Adrenal gland (tissue), 9 donors: ENCODE measurements at regions not wholly inside any gene's neighbourhood (a gene's known extent, or its start where the extent isn't known, plus 50 kb on each side); places are given as distances from the start of the nearest gene placed in this dataset.

Source experiments
- DNase-seq, 7 donors: peaks; one replicate each; pipeline ENCODE4 v3.0.0-alpha.2; 2019 to 2020
- H3K27ac ChIP-seq, 5 donors: fragments of 200-600 bp; sonication (generic) in 4 of 5; 1 replicate in 3 of 5; 2 replicates in 2 of 5; pipeline versions ENCODE4 v1.5.1 to v1.8.0; 2016 to 2020; ENCODE audit warnings: mild to moderate bottlenecking in 1 of 5
- H3K27me3 ChIP-seq: fragments of 200-600 bp; 2 replicates; pipeline ENCODE4 v1.8.0; 2021
- H3K36me3 ChIP-seq, 2 donors: fragments of 200-600 bp; replicated peaks in 1 of 2; 1 replicate in 1 of 2; 2 replicates in 1 of 2; pipeline versions ENCODE4 v1.5.1 to v1.8.0; 2018 to 2022
- H3K4me1 ChIP-seq, 2 donors: fragments of 200-600 bp; replicated peaks in 1 of 2; 1 replicate in 1 of 2; 2 replicates in 1 of 2; pipeline versions ENCODE4 v1.5.1 to v1.8.0; 2018 to 2021
- H3K4me3 ChIP-seq, 4 donors: fragments of 200-600 bp; sonication (generic) in 3 of 4; one replicate each; pipeline ENCODE4 v1.5.1; 2016 to 2018
- H3K9me3 ChIP-seq, 3 donors: fragments of 200-600 bp; sonication (generic) in 1 of 3; replicated peaks in 1 of 3; 1 replicate in 2 of 3; 2 replicates in 1 of 3; pipeline versions ENCODE4 v1.5.1 to v1.8.0; 2016 to 2021
- CTCF ChIP-seq, 6 experiments: fragments of 450-650 bp in 4 of 6; fragments of 200-600 bp in 2 of 6; sonication (generic) in 1 of 6; IDR thresholded peaks; 1 replicate in 5 of 6; 2 replicates in 1 of 6; pipeline versions ENCODE4 v1.5.1 to v1.8.0; 2016 to 2021; ENCODE audit warnings: antibody characterized with exemption in 6 of 6, mild to moderate bottlenecking in 2 of 6, moderate library complexity in 1 of 6
- POLR2A ChIP-seq, 2 donors: fragments of 450-650 bp; IDR thresholded peaks; one replicate each; pipeline ENCODE4 v1.6.1; 2017; ENCODE audit warnings: antibody characterized with exemption in 2 of 2, mild to moderate bottlenecking in 2 of 2, moderate library complexity in 1 of 2
- WGBS, 4 donors: extraction: QIAGEN DNeasy Blood & Tissue Kit in 2 of 4; methylation state at CpG; one replicate each; pipeline versions ENCODE4 v1.1.5 to v1.1.7; 2013 to 2017; 5-methylcytosine and 5-hydroxymethylcytosine counted together
- intact Hi-C, 2 donors: fragments of 100-400 bp; cut with DNase I; formaldehyde crosslinking; loops; one replicate each; pipeline versions ENCODE4 v1.14.1 to v1.15.0; 2022 to 2023
- donor health status: healthy with polysubstance abuse.
- donor health status: Bipolar disorder and iron deficiency.
- donor health status: DM: yes; HTN: yes; CAD: no.
- donor health status: DM: no; HTN: no; CAD: no.
- donor health status: DM: no; HTN: no; CAD: no.

- TF ChIP-seq CTCF (IDR thresholded peaks at IDR 0.05) (no peak), POLR2A (IDR thresholded peaks at IDR 0.05) (no peak)
- peaks cover 7% of the 10 kb centered on the region for H3K27me3 ChIP-seq
- DNase-seq, result no peak
Observed at GRCh38 chr11:119860561-119861094, 131.6 kb upstream of the NECTIN1 start.

GRCh38 chr11:119859684-119860083 is 130.7 kb upstream of the NECTIN1 start:
- H3K36me3 ChIP-seq, result no peaks in the 10 kb centered on the region
- no peak overlapping the region for H3K4me3 ChIP-seq
- 69 to 81% (median 74%) methylated on average over 2 to 4 of the region's 4 CpGs for WGBS, 4 donors
- intact Hi-C loops, result no loop called here
- TF ChIP-seq CTCF (IDR thresholded peaks at IDR 0.05), result no peak
- TF ChIP-seq POLR2A (IDR thresholded peaks at IDR 0.05), result no peak
- no peaks in the 10 kb centered on the region for H3K4me1 ChIP-seq
- no peaks in the 10 kb centered on the region for H3K9me3 ChIP-seq
- H3K27me3 ChIP-seq, result peaks cover 7% of the 10 kb centered on the region
- DNase-seq, result no peak
- H3K27ac ChIP-seq, result no peak overlapping the region

More at GRCh38 chr11:119860561-119861094, 131.6 kb upstream of the NECTIN1 start:
- Histone ChIP-seq H3K4me1 (no peaks in the 10 kb centered on the region), H3K9me3 (no peaks in the 10 kb centered on the region), H3K27ac (no peak overlapping the region), H3K36me3 (no peaks in the 10 kb centered on the region), H3K4me3 (no peak overlapping the region)
- WGBS, 4 donors, result 70 to 78% (median 74%) methylated on average over 5 of the region's 5 CpGs
- intact Hi-C loops, result no loop called here

- no peaks in the 10 kb centered on the region for H3K9me3 ChIP-seq
- TF ChIP-seq POLR2A (IDR thresholded peaks at IDR 0.05), result no peak
- no peak for TF ChIP-seq CTCF (IDR thresholded peaks at IDR 0.05)
- WGBS, 4 donors, result 59 to 69% (median 66%) methylated on average over 12 of the region's 12 CpGs
- H3K4me1 ChIP-seq, result no peaks in the 10 kb centered on the region
- H3K4me3 ChIP-seq, result no peak overlapping the region
- H3K36me3 ChIP-seq, result no peaks in the 10 kb centered on the region
- intact Hi-C loops, result no loop called here
- peaks cover 7% of the 10 kb centered on the region for H3K27me3 ChIP-seq
- no peak for DNase-seq
- no peak overlapping the region for H3K27ac ChIP-seq
Observed at GRCh38 chr11:119858288-119858687, 129.3 kb upstream of the NECTIN1 start.

- DNase-seq, result peak in 1 of 7 donors; percentile 74
- Histone ChIP-seq H3K9me3 (no peaks in the 10 kb centered on the region), H3K27me3 (peaks cover 7% of the 10 kb centered on the region), H3K36me3 (no peaks in the 10 kb centered on the region), H3K4me1 (no peaks in the 10 kb centered on the region), H3K4me3 (no peak overlapping the region), H3K27ac (peak overlapping the region in 1 of 5 donors; percentile 21)
- 82 to 89% (median 88%) methylated on average over 9 to 10 of the region's 10 CpGs for WGBS, 4 donors
- intact Hi-C loops, result no loop called here
- no peak for TF ChIP-seq POLR2A (IDR thresholded peaks at IDR 0.05)
- TF ChIP-seq CTCF (IDR thresholded peaks at IDR 0.05), result no peak
Observed at GRCh38 chr11:119856681-119857485, 127.9 kb upstream of the NECTIN1 start.
